Thoracic aorta (tissue), 2 donors: ENCODE measurements at regions not wholly inside any gene's neighbourhood (a gene's known extent, or its start where the extent isn't known, plus 50 kb on each side); places are given as distances from the start of the nearest gene placed in this dataset.

Experiments used
- ATAC-seq: fragments of 150-250 bp; one replicate; pipeline ENCODE4 v1.8.0; 2017; ENCODE audit warnings: low read depth; ENCODE audit not compliant: insufficient number of reproducible peaks, low FRiP score
- DNase-seq: peaks from one replicate; pipeline ENCODE4 v3.0.0-alpha.2; 2020; ENCODE audit warnings: low spot score
- H3K27ac ChIP-seq, 2 donors: fragments of 200-600 bp; sonication (generic); 1 replicate in 1 of 2; 2 replicates in 1 of 2; pipeline ENCODE4 v1.5.1; 2016; ENCODE audit warnings: mild to moderate bottlenecking in 2 of 2, moderate library complexity in 2 of 2
- H3K27me3 ChIP-seq: fragments of 200-600 bp; sonication (generic); replicated peaks from 2 replicates; pipeline ENCODE4 v1.6.0; 2016; ENCODE audit warnings: mild to moderate bottlenecking; ENCODE audit not compliant: insufficient read depth
- H3K36me3 ChIP-seq: fragments of 200-600 bp; sonication (generic); one replicate; pipeline ENCODE4 v1.5.1; 2016
- H3K4me1 ChIP-seq, 2 donors: fragments of 200-600 bp; sonication (generic); 1 replicate in 1 of 2; 2 replicates in 1 of 2; pipeline versions ENCODE4 v1.5.1 to v1.6.0; 2016; ENCODE audit warnings: low read depth in 2 of 2, mild to moderate bottlenecking in 1 of 2; ENCODE audit not compliant: control insufficient read depth in 1 of 2
- H3K4me3 ChIP-seq: fragments of 200-600 bp; sonication (generic); 2 replicates; pipeline ENCODE4 v1.5.1; 2016; ENCODE audit warnings: mild to moderate bottlenecking
- H3K9me3 ChIP-seq: fragments of 200-600 bp; sonication (generic); 2 replicates; pipeline ENCODE4 v1.5.1; 2016
- CTCF ChIP-seq: fragments of 200-600 bp; sonication (generic); IDR thresholded peaks from one replicate; pipeline ENCODE4 v1.5.1; 2019; ENCODE audit warnings: antibody characterized with exemption

GRCh38 chr11:98137437-98137836 lies 883.3 kb upstream of the CNTN5 start:
- Histone ChIP-seq H3K27ac (no peak overlapping the region), H3K27me3 (no peaks in the 10 kb centered on the region), H3K9me3 (no peaks in the 10 kb centered on the region), H3K4me1 (no peaks in the 10 kb centered on the region), H3K36me3 (no peaks in the 10 kb centered on the region), H3K4me3 (no peak overlapping the region)
- no peak for TF ChIP-seq CTCF
- DNase-seq (no peak), ATAC-seq (no peak)

- H3K4me1 ChIP-seq, result no peaks in the 10 kb centered on the region
- DNase-seq (no peak), ATAC-seq (no peak)
These were observed 877.1 kb upstream of the CNTN5 start for GRCh38 chr11:98143661-98144060.

GRCh38 chr11:98153752-98154151 lies 867.0 kb upstream of the CNTN5 start:
- Histone ChIP-seq H3K27me3 (no peaks in the 10 kb centered on the region), H3K36me3 (no peaks in the 10 kb centered on the region), H3K4me3 (no peak overlapping the region), H3K4me1 (no peaks in the 10 kb centered on the region), H3K9me3 (no peaks in the 10 kb centered on the region), H3K27ac (no peak overlapping the region)
- DNase-seq (no peak), ATAC-seq (no peak)
- TF ChIP-seq CTCF, result no peak

More at GRCh38 chr11:98143661-98144060, 877.1 kb upstream of the CNTN5 start:
- no peaks in the 10 kb centered on the region for H3K9me3 ChIP-seq
- no peaks in the 10 kb centered on the region for H3K36me3 ChIP-seq
- no peak overlapping the region for H3K4me3 ChIP-seq
- TF ChIP-seq CTCF, result no peak
- H3K27ac ChIP-seq, result no peak overlapping the region
- no peaks in the 10 kb centered on the region for H3K27me3 ChIP-seq

- no peak for DNase-seq
- Histone ChIP-seq H3K4me3 (no peak overlapping the region), H3K27ac (no peak overlapping the region), H3K4me1 (no peaks in the 10 kb centered on the region), H3K9me3 (no peaks in the 10 kb centered on the region), H3K27me3 (no peaks in the 10 kb centered on the region), H3K36me3 (no peaks in the 10 kb centered on the region)
- ATAC-seq, result no peak
- no peak for TF ChIP-seq CTCF
These were observed 865.1 kb upstream of the CNTN5 start for GRCh38 chr11:98155696-98156095.

- Histone ChIP-seq H3K27ac (no peak overlapping the region), H3K36me3 (no peaks in the 10 kb centered on the region), H3K9me3 (no peaks in the 10 kb centered on the region), H3K4me1 (no peaks in the 10 kb centered on the region), H3K27me3 (no peaks in the 10 kb centered on the region), H3K4me3 (no peak overlapping the region)
- no peak for DNase-seq
- no peak for ATAC-seq
- TF ChIP-seq CTCF, result no peak
These were observed 842.8 kb upstream of the CNTN5 start for GRCh38 chr11:98177925-98178324.
